ENCODE measurements at regions not wholly inside any gene's neighbourhood (a gene's known extent, or its start where the extent isn't known, plus 50 kb on each side); places are given as distances from the start of the nearest gene placed in this dataset.

DNA sequence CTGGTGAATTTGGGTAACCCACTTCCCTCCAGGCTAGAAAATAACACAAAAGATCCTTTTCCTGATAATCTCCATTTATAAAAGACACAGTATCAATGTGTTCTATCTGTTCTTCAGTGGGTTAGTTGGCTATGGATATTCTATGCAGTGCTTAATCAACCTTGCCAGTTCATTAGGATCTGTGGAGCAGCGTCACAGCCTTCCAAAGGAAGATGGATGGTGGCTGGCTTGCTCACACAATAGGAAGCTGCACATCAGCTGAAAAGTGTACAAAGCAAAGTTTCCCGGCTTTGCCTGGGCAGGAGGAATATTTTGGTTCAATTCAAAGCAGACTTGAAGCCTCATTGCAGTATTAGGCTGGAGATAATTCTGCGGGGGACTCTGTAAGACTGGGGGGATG, 70.3 kb upstream of the CA10 start:
- Mint-ChIP-seq H3K27me3 (no peaks in the 10 kb centered on the region), H3K36me3 (no peaks in the 10 kb centered on the region), H3K27ac (no peak overlapping the region), H3K4me3 (no peak overlapping the region), H3K9me3 (peaks cover 0 to 3% (median 0%) of the 10 kb centered on the region in 5 donors), H3K4me1 (no peaks in the 10 kb centered on the region)
- Histone ChIP-seq H3K27ac (ENCODE audit: low read depth, low read length) (no peak overlapping the region), H3K4me1 (ENCODE audit: insufficient read depth, low read length) (no peaks in the 10 kb centered on the region), H3K4me3 (ENCODE audit: low read length) (no peak overlapping the region), H3K9me3 (ENCODE audit: low read length) (no peaks in the 10 kb centered on the region), H3K36me3 (ENCODE audit: insufficient read depth, low read length) (no peaks in the 10 kb centered on the region), H3K27me3 (ENCODE audit: insufficient read depth, low read length, poor library complexity, severe bottlenecking) (no peaks in the 10 kb centered on the region)
- CTCF ChIA-PET, result no interaction called here
- POLR2A ChIA-PET, result no interaction called here
- no peak for DNase-seq

DNA sequence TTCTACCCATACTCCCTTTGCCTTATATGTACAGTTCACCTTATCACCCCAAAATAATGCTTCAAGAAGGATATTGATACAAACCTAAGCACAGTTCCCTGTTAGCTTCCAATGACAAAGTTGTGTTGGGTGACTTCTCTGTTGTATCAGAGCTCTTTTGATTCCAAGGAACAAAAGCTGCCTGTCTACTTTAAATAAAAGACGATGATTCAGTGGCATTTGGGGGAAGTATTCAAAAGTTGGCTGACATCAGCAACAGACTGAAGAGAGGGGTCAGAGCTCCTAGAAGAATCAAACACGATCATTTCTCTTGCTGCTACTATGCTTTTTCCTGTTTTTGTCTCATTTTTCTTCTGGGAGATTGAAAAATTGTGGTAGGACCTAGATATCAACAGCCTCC, 69.4 kb upstream of the CA10 start:
- H3K9me3 ChIP-seq (ENCODE audit: low read length), result no peaks in the 10 kb centered on the region
- no peaks in the 10 kb centered on the region for H3K4me1 ChIP-seq (ENCODE audit: insufficient read depth, low read length)
- Mint-ChIP-seq H3K9me3 (peaks cover 0 to 3% (median 0%) of the 10 kb centered on the region in 5 donors), H3K4me3 (no peak overlapping the region), H3K4me1 (no peaks in the 10 kb centered on the region), H3K36me3 (no peaks in the 10 kb centered on the region), H3K27ac (no peak overlapping the region), H3K27me3 (no peaks in the 10 kb centered on the region)
- no peaks in the 10 kb centered on the region for H3K27me3 ChIP-seq (ENCODE audit: insufficient read depth, low read length, poor library complexity, severe bottlenecking)
- no peak overlapping the region for H3K27ac ChIP-seq (ENCODE audit: low read depth, low read length)
- CTCF ChIA-PET, result no interaction called here
- POLR2A ChIA-PET, result no interaction called here
- no peak overlapping the region for H3K4me3 ChIP-seq (ENCODE audit: low read length)
- no peak for DNase-seq
- no peaks in the 10 kb centered on the region for H3K36me3 ChIP-seq (ENCODE audit: insufficient read depth, low read length)

DNA sequence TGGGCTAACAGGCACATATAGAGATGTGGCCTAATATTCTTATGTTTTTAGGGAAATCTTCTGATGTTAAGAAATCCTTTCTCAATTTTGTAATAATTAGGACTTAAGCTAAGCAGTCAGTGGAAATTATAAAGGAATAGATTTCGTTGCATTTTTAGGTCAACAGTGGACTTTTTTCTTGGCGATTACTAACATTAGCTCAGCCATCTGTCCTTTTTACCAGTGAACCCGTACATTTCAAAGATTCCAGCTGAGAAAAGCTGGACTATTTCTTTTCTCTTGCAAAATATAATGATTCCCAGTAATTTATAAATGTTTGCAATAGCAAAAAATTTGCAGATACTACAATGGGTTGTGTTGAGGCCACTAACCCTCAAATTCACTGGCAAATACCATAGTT, 54.9 kb upstream of the CA10 start:
- H3K27me3 ChIP-seq (ENCODE audit: insufficient read depth, low read length, poor library complexity, severe bottlenecking), result no peaks in the 10 kb centered on the region
- Mint-ChIP-seq H3K4me3 (no peak overlapping the region), H3K36me3 (no peaks in the 10 kb centered on the region), H3K27me3 (peaks cover 0 to 2% of the 10 kb centered on the region in 2 donors), H3K4me1 (no peaks in the 10 kb centered on the region), H3K9me3 (peaks cover 2 to 10% (median 7%) of the 10 kb centered on the region in 5 donors), H3K27ac (no peak overlapping the region)
- ChIA-PET POLR2A (no interaction called here), CTCF (no interaction called here)
- no peaks in the 10 kb centered on the region for H3K36me3 ChIP-seq (ENCODE audit: insufficient read depth, low read length)
- H3K4me3 ChIP-seq (ENCODE audit: low read length), result no peak overlapping the region
- no peak overlapping the region for H3K27ac ChIP-seq (ENCODE audit: low read depth, low read length)
- no peak for DNase-seq
- no peaks in the 10 kb centered on the region for H3K4me1 ChIP-seq (ENCODE audit: insufficient read depth, low read length)
- H3K9me3 ChIP-seq (ENCODE audit: low read length), result no peaks in the 10 kb centered on the region

DNA sequence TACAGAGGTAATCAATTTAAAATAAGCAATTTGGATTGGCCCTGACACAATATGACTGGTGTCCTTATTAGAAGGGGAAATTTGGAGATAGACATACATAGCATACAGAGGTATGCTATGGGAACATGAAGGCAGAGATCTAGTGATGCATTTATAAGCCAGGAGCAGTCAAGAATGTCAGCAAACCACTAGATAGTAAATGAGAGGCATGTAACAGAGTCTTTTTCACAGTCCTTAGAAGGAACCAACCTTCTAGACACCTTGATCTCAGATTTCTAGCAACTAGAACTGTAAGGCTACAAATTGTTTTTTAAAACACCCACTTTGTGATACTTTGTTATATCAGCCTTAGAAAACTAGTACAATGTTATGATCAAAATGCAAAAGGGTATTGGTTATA, 54.3 kb upstream of the CA10 start:
- no peaks in the 10 kb centered on the region for H3K9me3 ChIP-seq (ENCODE audit: low read length)
- H3K4me3 Mint-ChIP-seq, result no peak overlapping the region
- no peaks in the 10 kb centered on the region for H3K4me1 Mint-ChIP-seq
- H3K36me3 ChIP-seq (ENCODE audit: insufficient read depth, low read length), result no peaks in the 10 kb centered on the region
- CTCF ChIA-PET, result no interaction called here
- H3K27ac ChIP-seq (ENCODE audit: low read depth, low read length), result no peak overlapping the region
- peaks cover 2 to 10% (median 7%) of the 10 kb centered on the region in 5 donors for H3K9me3 Mint-ChIP-seq
- no peak overlapping the region for H3K27ac Mint-ChIP-seq
- peaks cover 0 to 2% of the 10 kb centered on the region in 2 donors for H3K27me3 Mint-ChIP-seq
- POLR2A ChIA-PET, result no interaction called here
- no peaks in the 10 kb centered on the region for H3K36me3 Mint-ChIP-seq
- H3K27me3 ChIP-seq (ENCODE audit: insufficient read depth, low read length, poor library complexity, severe bottlenecking), result no peaks in the 10 kb centered on the region
- no peak overlapping the region for H3K4me3 ChIP-seq (ENCODE audit: low read length)
- H3K4me1 ChIP-seq (ENCODE audit: insufficient read depth, low read length), result no peaks in the 10 kb centered on the region
- DNase-seq, result no peak

DNA sequence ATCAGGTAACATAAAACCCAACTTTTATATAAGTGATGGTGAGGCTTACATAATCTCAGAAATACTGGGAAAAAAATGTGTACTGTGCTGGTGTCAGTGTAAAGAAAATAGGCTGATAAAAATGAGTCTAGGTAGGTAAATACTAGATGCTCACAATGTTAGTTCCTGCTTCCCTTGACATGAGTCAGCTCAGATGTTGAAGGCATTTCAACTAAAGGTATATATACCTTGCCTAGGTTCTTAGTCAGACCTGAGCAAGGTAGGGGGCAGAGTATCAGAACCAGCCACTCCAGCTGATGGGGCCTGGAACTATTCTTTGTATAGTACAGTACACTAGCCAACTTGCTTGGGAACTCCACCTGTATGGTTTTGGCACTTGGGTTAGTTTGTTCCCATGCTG, 51.0 kb upstream of the CA10 start:
- DNase-seq, result no peak
- Histone ChIP-seq H3K36me3 (ENCODE audit: insufficient read depth, low read length) (no peaks in the 10 kb centered on the region), H3K9me3 (ENCODE audit: low read length) (no peaks in the 10 kb centered on the region), H3K4me1 (ENCODE audit: insufficient read depth, low read length) (no peaks in the 10 kb centered on the region), H3K4me3 (ENCODE audit: low read length) (no peak overlapping the region), H3K27me3 (ENCODE audit: insufficient read depth, low read length, poor library complexity, severe bottlenecking) (no peaks in the 10 kb centered on the region), H3K27ac (ENCODE audit: low read depth, low read length) (no peak overlapping the region)
- H3K9me3 Mint-ChIP-seq, result peaks cover 0 to 10% (median 2%) of the 10 kb centered on the region in 5 donors
- ChIA-PET POLR2A (no interaction called here), CTCF (no interaction called here)
- H3K27ac Mint-ChIP-seq, result no peak overlapping the region
- peaks cover 0 to 2% of the 10 kb centered on the region in 2 donors for H3K27me3 Mint-ChIP-seq
- H3K4me3 Mint-ChIP-seq, result no peak overlapping the region
- no peaks in the 10 kb centered on the region for H3K4me1 Mint-ChIP-seq
- no peaks in the 10 kb centered on the region for H3K36me3 Mint-ChIP-seq
